Transverse colon (tissue), 4 donors: ENCODE measurements at regions not wholly inside any gene's neighbourhood (a gene's known extent, or its start where the extent isn't known, plus 50 kb on each side); places are given as distances from the start of the nearest gene placed in this dataset.
"Not testable (repeated sequence)": the region's sequence is repeated elsewhere in the genome, so short reads cannot be mapped to it uniquely, and the experiment has no call there.

ENCODE experiments used
- DNase-seq: peaks from one replicate; pipeline ENCODE4 v3.0.0-alpha.2; 2019
- H3K27ac ChIP-seq, 4 donors: fragments of 200-600 bp; sonication (generic); 2 replicates each; pipeline ENCODE4 v1.5.1; 2016 to 2018; ENCODE audit warnings: inconsistent platforms in 4 of 4
- H3K27me3 ChIP-seq: fragments of 200-600 bp; sonication (generic); 2 replicates; pipeline ENCODE4 v1.5.1; 2017; ENCODE audit warnings: inconsistent platforms
- H3K36me3 ChIP-seq, 4 donors: fragments of 200-600 bp; sonication (generic); 2 replicates each; pipeline ENCODE4 v1.5.1; 2017 to 2019; ENCODE audit warnings: inconsistent platforms in 4 of 4
- H3K4me1 ChIP-seq, 4 donors: fragments of 200-600 bp; sonication (generic); 2 replicates each; pipeline ENCODE4 v1.5.1; 2017 to 2020; ENCODE audit warnings: inconsistent platforms in 4 of 4
- H3K4me3 ChIP-seq, 4 donors: fragments of 200-600 bp; sonication (generic); 1 replicate in 1 of 4; 2 replicates in 3 of 4; pipeline versions ENCODE4 v1.5.1 to v1.6.1; 2017 to 2019; ENCODE audit warnings: inconsistent platforms in 4 of 4
- H3K9me3 ChIP-seq, 2 donors: fragments of 200-600 bp; sonication (generic); 2 replicates each; pipeline ENCODE4 v1.5.1; 2017 to 2019; ENCODE audit warnings: inconsistent platforms in 2 of 2
- CTCF ChIP-seq, 5 experiments: fragments of 200-600 bp in 3 of 5; fragments of 450-650 bp in 2 of 5; sonication (generic) in 3 of 5; IDR thresholded peaks; 1 replicate in 2 of 5; 2 replicates in 3 of 5; pipeline ENCODE4 v1.5.1; 2016 to 2017; ENCODE audit warnings: antibody characterized with exemption in 5 of 5, inconsistent platforms in 3 of 5, mild to moderate bottlenecking in 2 of 5, moderate library complexity in 1 of 5
- EP300 ChIP-seq: sonication (generic); formaldehyde crosslinking; IDR thresholded peaks from one replicate; pipeline ENCODE4 v1.6.1; 2017; ENCODE audit warnings: antibody characterized with exemption, low read depth
- POLR2A ChIP-seq: fragments of 450-650 bp; IDR thresholded peaks from one replicate; pipeline ENCODE4 v1.6.1; 2016; ENCODE audit warnings: antibody characterized with exemption, mild to moderate bottlenecking, moderate library complexity
- POLR2AphosphoS5 ChIP-seq, 3 donors: sonication (generic); formaldehyde crosslinking; IDR thresholded peaks; one replicate each; pipeline ENCODE4 v1.6.1; 2016; ENCODE audit warnings: antibody characterized with exemption in 3 of 3
- WGBS, 2 donors: methylation state at CpG; one replicate each; pipeline ENCODE4 v1.1.5; 2018; ENCODE audit warnings: low coverage in 1 of 2; 5-methylcytosine and 5-hydroxymethylcytosine counted together
- in situ Hi-C, 4 donors: fragments of 200-750 bp; cut with MboI; loops; one replicate each; pipeline versions ENCODE4 v1.15.0 to v1.15.1; 2017; ENCODE audit warnings: low sequenced_read_pairs in 3 of 4, low pct_ligation_motif_present in 1 of 4, low pct_unique_long_range_greater_than_20kb in 1 of 4
- intact Hi-C: fragments of 100-400 bp; cut with DNase I; formaldehyde crosslinking; loops from one replicate; pipeline ENCODE4 v1.15.1; 2023; ENCODE audit warnings: low total_unique reads

- intact Hi-C loops: no loop called here
- TF ChIP-seq POLR2AphosphoS5 (IDR thresholded peaks at IDR 0.05): no peak
- TF ChIP-seq CTCF (IDR thresholded peaks at IDR 0.05): no peak
- DNase-seq: no peak
- Histone ChIP-seq H3K27me3 (no peaks in the 10 kb centered on the region), H3K27ac (no peak overlapping the region), H3K36me3 (no peaks in the 10 kb centered on the region), H3K9me3 (no peaks in the 10 kb centered on the region), H3K4me3 (no peak overlapping the region), H3K4me1 (no peaks in the 10 kb centered on the region)
- in situ Hi-C loops: no loop called here
- 50% methylated on average over 4 of the region's 4 CpGs; no CpG with 5 or more reads in 1 of the 2 donors for WGBS, 2 donors
Observed at GRCh38 chrX:93468075-93468474, 205.3 kb downstream of the NAP1L3 start.

DNA sequence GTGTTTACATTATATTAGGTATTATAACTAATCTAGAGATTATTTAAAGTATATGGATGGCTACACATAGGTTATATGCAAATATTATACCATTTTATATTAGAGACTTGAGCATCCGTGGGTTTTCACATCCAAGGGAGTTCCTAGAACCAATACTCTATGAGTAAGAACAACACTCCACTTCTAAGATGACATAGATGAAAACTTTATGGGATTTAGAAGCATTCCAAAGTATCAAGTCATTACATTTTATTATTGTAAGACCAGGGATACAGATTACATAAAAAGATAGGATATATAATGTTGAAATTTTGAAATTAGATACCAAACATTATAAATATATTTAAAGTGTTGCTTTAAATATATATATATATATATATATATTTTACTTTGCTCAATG lies 207.0 kb downstream of the NAP1L3 start:
- no peak for TF ChIP-seq EP300
- TF ChIP-seq POLR2A: no peak
- no peak for TF ChIP-seq POLR2AphosphoS5 (IDR thresholded peaks at IDR 0.05)
- no peak for TF ChIP-seq CTCF (IDR thresholded peaks at IDR 0.05)
- Histone ChIP-seq H3K27me3 (no peaks in the 10 kb centered on the region), H3K36me3 (no peaks in the 10 kb centered on the region), H3K4me1 (no peaks in the 10 kb centered on the region), H3K4me3 (no peak overlapping the region), H3K27ac (no peak overlapping the region), H3K9me3 (no peaks in the 10 kb centered on the region)
- 59 to 86% methylated on average over 1 of the region's 1 CpG for WGBS, 2 donors
- no peak for DNase-seq
- in situ Hi-C loops (no loop called here), intact Hi-C loops (no loop called here)

DNA sequence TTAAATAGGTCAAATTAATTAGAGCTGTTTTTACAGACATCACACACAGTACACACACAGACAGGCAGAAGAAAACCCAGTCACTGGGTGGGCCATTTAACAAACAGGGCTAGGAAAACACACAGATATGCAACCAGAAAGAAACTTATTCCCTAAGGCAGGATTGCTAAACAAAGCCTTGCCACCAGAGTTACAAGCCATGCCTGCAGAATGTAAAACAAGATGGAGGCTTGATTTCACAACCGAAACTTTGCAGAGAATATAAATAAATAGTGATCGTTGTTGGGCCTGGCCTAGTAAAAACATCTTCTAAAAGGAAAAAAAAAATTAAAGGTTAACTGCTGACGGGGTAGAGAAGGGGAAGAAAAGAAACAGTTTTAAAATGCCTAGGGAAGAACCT lies 212.3 kb downstream of the NAP1L3 start:
- H3K4me3 ChIP-seq: no peak overlapping the region
- in situ Hi-C loops (no loop called here), intact Hi-C loops (no loop called here)
- H3K36me3 ChIP-seq: no peaks in the 10 kb centered on the region
- H3K27me3 ChIP-seq: no peaks in the 10 kb centered on the region
- 39 to 67% methylated on average over 3 of the region's 3 CpGs for WGBS, 2 donors
- TF ChIP-seq POLR2AphosphoS5 (IDR thresholded peaks at IDR 0.05): no peak
- TF ChIP-seq POLR2A: no peak
- no peak for TF ChIP-seq CTCF (IDR thresholded peaks at IDR 0.05)
- TF ChIP-seq EP300: no peak
- no peak overlapping the region for H3K27ac ChIP-seq
- H3K9me3 ChIP-seq: no peaks in the 10 kb centered on the region
- no peaks in the 10 kb centered on the region for H3K4me1 ChIP-seq
- DNase-seq: no peak

GRCh38 chrX:93454509-93454908 lies 218.9 kb downstream of the NAP1L3 start:
- intact Hi-C loops (no loop called here), in situ Hi-C loops (no loop called here)
- H3K4me3 ChIP-seq: no peak overlapping the region
- no peaks in the 10 kb centered on the region for H3K9me3 ChIP-seq
- no peaks in the 10 kb centered on the region for H3K36me3 ChIP-seq
- H3K27ac ChIP-seq: no peak overlapping the region
- DNase-seq: no peak
- WGBS, 2 donors: 56 to 100% methylated on average over 1 of the region's 1 CpG
- TF ChIP-seq EP300: no peak
- no peak for TF ChIP-seq CTCF (IDR thresholded peaks at IDR 0.05)
- TF ChIP-seq POLR2AphosphoS5 (IDR thresholded peaks at IDR 0.05): no peak
- no peak for TF ChIP-seq POLR2A
- H3K27me3 ChIP-seq: no peaks in the 10 kb centered on the region
- no peaks in the 10 kb centered on the region for H3K4me1 ChIP-seq

DNA sequence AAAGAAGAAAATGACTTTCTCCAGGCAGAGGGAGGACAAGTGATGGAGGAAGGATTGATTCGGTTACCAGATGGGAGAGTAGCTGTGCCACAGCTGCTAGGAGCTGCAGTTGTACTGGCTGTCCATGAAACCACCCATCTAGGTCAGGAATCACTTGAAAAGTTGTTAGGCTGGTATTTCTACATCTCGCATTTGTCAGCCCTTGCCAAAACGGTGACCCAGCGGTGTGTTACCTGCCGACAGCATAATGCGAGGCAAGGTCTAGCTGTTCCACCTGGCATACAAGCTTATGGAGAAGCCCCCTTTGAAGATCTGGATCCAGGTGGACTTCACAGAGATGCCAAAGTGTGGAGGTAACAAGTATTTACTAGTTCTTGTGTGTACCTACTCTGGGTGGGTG lies 238.7 kb downstream of the NAP1L3 start:
- WGBS, 2 donors: 66% methylated on average over 6 of the region's 6 CpGs; no CpG with 5 or more reads in 1 of the 2 donors
- intact Hi-C loops, H3K4me3 ChIP-seq, DNase-seq, H3K36me3 ChIP-seq, H3K27ac ChIP-seq, H3K9me3 ChIP-seq, in situ Hi-C loops, H3K27me3 ChIP-seq, H3K4me1 ChIP-seq: not testable (repeated sequence)
